Kidney capillary endothelial cell (primary cell): ENCODE measurements at regions not wholly inside any gene's neighbourhood (a gene's known extent, or its start where the extent isn't known, plus 50 kb on each side); places are given as distances from the start of the nearest gene placed in this dataset.
"Not testable (repeated sequence)": the region's sequence is repeated elsewhere in the genome, so short reads cannot be mapped to it uniquely, and the experiment has no call there.

Experiments
- DNase-seq: peaks from one replicate; pipeline ENCODE4 v3.0.0-alpha.2; 2018; ENCODE audit warnings: low spot score

DNA sequence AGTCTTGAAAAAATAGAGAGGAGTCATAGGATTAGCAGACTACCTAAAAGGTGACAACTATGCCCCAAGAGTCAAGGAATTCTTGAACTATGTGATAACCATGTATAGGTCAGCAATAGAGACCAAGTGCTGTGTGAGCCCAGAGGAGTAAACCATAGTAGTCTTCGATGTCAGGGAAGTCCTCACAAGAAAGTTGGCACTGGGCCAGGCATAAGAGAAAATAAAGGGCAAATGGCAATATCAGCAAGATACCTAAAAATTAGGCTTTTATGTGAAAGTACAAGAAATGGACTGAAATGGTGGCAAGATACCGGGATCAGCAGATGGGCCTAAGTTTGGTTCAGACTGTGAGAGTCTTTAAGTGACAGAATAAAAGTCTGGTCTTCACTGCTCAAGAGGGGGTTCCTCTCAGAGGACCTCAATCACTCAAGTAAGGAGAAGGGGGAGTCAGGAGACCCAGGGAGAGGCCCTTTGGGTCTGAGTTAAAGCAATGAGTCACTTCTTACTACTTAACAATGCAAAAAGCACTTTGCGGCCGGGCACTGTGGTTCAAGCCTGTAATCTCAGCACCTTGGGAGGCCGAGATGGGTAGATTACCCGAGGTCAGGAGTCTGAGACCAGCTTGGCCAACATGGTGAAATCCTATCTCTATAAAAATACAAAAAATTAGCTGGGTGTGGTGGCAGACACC lies 95.0 kb downstream of the TEX35 start:
- DNase-seq: no peak

DNA sequence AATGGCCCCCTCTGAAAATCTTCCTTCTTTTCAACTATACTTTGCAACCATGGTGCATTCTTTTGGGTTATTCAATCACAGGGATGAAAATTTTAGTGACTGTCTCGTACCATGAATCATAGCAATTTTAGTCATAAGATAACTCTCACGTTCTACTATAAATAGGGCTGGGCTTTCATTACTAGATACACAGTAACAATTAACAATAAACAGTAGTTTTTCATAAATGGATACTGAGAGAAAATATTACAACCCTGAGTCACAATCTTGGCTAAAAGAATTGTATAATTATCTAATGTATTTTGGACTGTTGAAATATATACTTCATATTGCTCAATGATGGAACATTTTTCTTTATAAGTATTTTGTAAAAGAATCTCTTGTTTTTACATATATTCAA lies 96.1 kb downstream of the TEX35 start:
- DNase-seq: peak; percentile 38

DNA sequence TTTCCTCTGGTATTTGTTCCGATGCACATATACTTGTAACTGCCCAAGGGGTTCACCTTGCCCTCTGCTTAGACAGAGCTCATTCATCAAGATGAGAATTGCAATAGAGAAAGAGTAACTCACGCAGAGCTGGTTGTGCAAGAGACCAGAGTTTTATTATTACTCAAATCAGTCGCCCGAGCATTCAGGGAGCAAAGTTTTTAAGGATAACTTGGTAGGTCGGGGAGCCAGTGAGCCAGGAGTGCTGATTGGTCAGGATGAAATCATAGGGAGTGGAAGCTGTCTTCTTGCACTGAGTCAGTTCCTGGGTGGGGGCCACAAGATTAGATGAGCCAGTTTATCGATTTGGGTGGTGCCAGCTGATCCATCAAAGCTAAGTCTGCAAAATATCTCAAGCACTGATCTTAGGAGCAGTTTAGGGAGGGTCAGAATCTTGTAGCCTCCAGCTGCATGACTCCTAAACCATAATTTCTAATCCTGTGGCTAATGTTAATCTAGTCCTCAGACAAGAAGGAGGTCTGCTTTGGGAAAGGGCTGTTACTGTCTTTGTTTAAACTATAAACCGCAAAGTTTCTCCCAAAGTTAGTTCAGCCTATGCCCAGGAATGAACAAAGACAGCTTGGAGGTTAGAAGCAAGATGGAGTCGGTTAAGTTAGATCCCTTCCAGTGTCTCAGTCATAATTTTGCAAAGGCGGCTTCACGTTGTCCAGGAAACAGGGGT lies 97.9 kb downstream of the TEX35 start:
- not testable (repeated sequence) for DNase-seq

DNA sequence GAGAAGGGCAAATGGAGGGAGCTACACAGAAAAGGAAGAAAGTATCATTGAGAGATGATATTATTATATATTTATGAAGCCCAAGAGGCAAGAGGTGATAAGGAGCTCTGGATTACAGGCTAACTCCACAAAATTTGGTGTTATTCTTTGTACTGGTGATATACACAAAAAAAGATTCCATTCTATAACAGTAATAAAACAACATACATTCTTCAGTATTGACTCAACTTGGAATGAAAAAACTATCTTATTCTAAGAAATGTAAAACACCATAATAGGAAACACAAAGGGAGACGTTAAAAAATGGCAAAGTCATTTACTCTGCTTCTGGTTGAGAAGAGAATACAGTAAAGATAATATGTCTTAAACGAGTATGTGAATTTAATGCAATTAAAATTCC lies 99.4 kb downstream of the TEX35 start:
- no peak for DNase-seq

DNA sequence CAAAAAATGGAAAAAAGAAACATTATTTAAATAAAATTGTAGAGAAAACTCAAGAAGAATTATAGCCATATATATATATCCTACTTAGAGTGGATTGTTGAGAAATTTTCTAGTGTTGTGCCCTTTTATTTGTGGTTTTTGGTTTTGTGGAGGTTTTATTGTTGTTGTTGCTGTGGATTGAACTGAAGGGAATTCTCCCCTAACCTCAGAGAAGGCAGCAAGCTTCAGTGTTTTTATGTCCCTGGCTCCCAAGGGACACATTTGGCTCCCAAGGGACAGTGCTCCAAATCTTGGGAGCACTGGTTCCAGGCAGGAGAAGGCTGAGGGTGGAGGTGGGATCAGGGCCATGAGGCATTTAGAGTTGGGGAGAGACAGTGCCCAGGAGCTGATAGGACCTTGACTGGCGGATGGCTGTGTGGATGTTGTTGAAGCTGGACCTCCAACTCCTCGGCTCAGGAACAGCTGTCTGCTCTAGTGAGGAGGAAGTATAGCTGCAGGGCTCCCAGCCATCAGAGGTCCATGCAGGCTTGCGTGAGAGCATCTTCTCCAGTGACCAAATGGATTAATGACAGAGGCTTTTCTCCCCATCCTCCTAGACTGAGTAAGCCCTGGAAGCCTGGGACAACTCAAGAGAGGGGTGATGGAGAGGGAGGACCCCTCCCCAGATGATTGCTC lies 100.5 kb downstream of the TEX35 start:
- DNase-seq: no peak

DNA sequence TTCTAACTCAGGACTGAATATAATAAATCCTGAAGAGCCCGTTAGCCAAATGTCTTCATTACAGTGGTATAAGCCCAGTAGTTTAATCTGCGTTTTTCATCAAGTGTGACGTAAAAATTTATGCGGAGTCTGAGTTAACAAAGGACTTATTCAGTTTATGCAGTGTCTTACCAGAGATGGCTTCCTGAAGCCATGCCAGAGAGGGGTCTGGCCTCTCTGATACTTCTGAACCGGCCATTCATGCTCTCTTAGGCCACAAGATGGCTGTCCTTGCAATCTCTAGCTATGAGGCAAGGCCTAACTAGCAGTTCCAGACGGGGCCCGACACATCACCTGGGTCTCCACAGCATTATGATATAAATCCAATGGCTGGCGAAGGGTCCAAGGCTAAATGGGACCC lies 101.4 kb downstream of the TEX35 start:
- DNase-seq: no peak

DNA sequence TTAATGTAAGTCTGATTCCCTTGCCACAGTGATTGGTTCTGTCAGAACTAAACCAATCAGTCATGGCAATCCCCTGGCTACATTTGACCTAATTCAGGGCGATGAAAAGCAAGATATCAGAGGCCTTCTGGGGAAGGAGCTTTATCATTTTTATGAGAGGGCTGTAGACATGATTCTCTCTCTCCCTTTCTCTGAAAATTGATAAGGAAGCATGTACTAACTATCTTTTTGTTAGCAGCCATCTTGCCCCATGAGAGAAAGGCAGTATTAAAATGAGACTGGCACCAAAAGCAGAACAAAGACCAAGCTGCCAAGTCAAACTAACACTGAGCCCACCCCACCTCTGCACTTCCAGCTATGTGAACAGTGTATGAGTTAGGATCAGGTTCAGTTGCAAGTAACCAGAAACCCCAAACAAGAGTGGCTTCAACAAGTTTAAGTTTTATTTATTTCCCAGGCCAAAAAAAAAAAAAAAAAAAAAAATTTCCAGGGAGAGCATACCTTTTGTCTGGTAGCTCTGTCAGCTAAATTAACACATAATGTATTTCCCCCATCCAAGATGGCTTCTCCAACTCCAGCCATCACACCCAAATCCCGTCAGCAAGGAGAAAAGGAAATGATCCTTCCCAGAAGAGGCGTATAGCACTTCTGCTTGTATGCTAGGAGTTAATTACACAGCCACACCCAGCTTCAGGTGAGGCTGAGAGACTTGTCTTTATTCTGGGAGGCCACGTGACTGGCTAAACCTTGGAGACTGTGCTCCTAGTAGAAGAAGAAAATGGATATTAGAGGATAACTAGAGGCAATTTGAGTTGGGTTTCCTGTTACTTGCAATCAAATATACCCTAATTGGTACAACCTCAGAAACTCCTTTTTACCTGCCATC lies 105.8 kb upstream of the RALGPS2 start:
- DNase-seq: no peak

DNA sequence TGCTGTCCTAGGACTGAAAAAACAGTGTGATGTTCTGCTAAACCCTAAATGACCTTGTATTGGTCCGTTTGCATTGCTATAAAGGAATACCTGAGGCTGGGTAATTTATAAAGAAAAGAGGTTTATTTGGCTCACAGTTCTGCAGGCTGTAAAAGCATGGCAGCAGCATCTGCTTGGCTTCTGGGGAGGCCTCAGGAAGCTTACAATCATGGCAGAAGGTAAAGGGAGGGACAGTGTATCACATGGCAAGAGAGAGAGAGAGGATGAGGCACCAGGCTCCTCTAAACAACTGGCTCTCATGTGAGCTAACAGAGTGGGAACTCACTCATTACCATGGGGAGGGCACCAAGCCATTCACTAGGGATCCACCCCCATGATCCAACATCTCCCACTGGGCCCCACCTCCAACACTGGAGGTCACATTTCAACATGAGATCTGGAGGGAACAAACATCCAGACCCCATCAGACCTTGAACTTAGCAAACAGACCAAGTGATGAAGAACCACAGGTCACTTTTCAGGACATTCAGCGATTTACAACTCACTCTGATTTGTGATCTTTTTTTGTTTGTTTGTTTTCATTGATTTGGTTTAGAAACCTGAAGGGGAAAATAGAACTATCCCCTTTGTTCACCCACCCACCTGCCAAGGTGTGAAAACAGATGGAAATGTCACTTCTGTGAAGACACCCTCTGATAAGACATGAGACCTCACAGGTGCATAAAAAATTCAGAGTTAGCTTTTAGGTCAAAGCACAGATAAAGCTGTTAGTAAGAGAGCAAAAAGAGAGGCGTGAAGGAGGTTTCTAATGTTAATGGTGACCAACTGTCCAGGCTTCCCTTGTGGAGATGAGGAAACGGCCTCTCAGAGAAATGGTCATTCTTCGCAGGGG lies 104.2 kb upstream of the RALGPS2 start:
- no peak for DNase-seq

DNA sequence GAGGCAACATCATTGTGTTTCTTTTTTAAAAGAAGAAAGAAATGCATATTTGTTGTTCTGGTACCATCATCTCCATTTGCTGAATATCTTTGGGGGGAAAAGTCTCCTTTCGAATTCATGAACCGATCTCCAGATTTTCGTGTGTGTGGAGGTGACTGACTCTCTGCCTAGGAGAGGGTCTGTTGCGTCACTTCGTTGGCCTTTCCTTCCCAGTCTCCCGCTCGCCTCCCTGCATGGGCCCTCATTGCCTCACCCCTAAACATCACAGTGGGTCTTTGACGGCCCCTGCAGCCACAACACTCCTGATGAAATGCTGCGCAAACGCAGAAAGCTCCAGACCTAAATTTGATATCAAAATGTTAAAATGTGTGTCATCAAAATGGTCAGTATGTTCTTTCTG lies 103.2 kb upstream of the RALGPS2 start:
- no peak for DNase-seq

DNA sequence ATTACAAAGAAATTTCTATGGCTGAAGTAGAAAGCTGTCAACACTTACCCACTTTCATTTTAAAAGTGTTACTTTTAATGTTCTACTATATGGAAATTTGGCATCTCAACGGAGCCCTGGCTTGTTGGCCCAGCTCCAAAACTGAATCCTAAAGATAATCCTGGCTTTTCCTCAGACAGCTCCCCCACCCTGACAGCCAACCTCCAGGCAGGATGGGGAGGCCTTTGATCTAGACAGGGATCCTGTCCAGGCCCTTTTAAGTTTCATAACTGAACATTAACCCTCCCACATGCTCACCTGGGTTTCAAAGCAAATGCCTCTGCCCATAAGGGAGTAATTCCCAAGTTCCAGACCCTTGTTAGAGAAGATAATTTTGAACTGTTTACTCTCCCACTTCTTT lies 99.3 kb upstream of the RALGPS2 start:
- no peak for DNase-seq

DNA sequence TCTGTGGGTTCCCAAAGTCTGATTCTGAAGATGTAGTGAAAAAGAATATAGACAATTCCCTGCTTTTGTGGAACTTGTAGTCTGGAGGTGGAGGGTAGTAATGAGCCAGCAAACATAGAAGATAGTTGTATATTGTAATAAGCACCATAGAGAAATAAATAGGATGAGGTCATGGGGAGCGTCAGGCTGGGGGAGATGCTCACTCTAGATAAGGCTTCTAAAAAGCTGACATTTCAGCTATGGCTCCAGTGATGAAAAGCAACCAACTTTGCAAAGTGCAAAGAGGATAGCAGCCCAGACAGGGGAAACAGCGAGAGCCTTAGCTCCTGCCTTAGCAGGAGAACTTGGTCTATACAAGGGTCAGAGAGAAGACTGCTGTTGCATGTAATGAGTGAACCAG lies 98.0 kb upstream of the RALGPS2 start:
- no peak for DNase-seq

DNA sequence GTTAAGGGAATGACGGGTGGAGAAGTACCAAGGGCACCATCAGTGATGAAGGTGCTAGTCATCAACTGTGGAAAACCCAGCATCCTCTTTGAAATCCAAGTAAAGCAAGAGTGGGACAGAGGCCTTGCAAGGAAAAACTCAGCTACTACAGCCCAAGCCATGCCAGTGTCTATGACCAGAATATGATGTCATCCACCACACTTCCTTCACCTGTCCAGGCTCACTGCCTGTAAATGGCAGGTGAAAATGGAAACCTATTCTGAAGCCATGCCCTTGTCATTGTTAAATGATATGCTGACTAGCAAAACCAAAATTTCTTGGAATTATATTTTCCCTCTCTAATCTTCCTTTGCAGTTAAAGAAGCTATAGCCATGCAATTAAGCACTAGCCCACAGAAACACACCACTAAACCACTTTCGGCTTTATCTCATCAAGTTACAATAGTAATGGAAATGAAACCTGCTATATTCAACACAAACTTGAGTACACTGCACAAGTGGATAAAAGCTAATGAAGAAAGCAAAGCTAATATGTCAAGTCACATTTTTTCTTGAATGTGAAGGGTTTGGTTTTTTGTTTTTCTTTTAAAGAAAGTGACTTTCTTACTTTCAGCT lies 96.3 kb upstream of the RALGPS2 start:
- DNase-seq: no peak

DNA sequence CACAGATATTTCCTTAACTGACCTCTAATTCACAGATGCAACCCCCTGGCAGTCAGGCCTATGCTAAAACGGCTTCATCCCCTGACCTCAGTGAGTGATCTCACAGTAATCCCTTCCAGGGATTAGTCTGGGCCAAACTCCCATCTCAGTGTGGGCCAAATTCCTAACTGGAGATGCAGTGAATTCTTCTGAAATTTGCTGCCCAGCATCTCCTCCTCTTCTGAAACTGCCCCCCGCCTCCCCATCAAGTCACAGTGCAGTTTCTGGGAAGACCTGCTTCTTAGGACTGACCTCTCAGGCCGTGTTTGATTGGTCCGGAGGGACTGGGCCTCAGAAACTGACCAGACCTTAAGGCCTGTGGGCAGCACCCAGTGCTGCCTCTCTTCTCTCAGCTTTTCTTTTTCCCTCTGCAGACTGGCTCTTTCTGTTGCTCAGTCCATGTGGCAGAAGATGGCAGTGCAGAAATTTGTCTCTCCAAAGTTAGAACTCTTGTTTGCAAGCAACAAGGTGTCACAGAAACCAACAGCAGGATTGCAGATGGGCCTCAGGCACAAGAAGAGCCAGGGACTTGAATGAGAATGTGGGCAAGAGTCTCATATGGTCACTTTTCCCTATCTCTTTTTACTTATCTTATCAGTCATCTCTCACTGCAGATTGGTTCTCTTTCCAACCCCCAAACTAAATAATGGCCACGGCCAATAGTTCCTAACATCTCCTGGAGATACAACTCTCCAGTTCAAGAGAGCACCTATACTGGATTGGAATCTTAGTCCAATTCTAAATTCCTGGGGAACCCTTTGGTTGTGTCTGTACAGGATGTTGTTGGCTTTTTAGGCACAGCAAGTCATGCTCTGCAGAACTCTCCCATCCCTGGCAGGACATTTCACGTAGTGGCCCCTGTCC lies 95.5 kb upstream of the RALGPS2 start:
- no peak for DNase-seq

DNA sequence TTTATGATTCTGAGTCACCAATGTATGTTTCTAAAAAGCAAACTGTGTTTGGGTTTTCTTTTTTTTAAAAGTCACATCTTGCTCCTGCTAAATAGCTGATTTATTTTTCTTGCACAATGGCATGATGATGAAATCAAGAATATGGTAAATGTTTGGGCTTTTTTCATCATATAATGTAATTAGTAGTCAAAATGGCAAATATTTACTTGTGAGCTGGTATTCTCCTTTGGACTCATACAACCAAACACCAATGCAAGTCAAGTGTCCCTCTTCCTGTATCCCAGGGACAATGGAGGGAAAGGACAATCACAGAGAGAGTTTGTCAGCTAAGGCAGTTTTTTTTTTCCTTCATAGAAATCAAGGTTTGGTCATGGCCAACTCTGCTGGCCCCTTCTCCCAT lies 94.6 kb upstream of the RALGPS2 start:
- no peak for DNase-seq

DNA sequence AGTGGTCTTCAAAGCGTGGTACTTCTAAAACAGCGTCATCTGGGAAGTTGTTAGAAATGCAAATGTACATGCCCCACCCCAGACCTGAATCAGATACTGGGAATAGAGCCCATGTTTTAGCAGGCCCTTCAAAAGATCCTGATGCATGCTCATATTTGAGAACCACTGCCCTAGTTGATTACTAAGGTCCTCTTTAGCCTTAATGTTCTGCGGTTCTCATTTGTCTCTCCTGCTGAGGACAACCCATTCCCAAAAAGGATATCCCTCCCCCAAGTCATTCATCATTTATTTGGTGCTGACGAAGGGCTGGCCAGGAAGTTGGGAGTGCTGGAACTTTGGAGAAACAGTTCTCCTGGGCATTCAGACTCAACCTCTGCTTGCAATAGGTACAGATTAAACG lies 92.4 kb upstream of the RALGPS2 start:
- no peak for DNase-seq

DNA sequence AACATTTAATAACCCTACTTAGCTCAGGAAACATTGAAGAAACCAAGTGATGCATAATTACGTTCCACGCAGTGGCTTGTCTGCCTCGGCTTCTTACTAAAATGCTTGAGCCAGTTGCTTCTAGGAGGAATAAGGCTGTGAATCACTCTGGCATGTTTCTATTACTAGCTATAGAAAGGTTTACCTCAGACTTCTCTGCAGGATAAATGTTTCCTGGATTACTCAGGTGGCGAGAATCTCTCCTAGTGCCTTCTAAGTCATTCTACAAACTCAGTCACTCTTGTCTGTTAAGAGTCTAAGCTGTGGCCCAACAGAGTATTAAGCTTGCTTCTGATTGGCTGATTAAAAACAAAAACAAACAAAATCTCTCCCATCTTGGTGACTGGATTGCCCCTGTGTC lies 92.0 kb upstream of the RALGPS2 start:
- DNase-seq: peak; percentile 42

DNA sequence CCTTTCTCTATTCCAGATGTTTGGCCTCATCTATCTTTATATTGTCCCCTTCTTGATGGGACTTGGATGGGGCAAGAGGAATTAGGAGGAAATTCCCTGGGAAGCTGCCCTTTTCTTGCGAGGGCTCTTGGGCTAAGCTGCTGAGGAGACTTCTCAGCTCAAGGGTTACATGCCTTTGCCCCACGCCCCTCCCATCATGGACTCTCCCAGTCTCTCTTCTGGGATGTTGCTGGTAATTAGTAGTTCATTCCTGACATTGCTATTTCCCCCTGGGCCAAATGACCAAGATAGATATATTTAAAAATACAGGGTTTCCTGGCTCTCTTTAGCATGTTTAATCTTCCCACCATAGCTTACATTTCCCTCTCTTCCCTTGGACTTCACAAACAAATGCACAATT lies 90.6 kb upstream of the RALGPS2 start:
- no peak for DNase-seq

DNA sequence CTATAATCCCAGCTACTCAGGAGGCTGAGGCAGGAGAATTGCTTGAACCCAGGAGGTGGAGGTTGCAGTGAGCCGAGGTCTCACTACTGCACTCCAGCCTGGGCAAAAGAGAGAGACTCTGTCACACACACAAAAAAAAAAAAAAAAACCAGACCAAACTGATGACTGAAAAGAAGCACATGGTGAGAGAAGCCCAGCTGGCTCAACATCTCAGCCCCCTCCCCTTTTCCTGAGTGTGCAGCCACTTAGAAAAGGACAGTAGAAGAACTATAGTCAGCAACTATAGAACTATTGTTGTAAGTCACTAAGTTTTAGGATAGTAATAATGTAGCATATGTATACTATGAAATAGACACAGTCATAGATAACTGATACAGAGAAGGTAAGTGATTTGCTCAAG lies 87.2 kb upstream of the RALGPS2 start:
- no peak for DNase-seq

DNA sequence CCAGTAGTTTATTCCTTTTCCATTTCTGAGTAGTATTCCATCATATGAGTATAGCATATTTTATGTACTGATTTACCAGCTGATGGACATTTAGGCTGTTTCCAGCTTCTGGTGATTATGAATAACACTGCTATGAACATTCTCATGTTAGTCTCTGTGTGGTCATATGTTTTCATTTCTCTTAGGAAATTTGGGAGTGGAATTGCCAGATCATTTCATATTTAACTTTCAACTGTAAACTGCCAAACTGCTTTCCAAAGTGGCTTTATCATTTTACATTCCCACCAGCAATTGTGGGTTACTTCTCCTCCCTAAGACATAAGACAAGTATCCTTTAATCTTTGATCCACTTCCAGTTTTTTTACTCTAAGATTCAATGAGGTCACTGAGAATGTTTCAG lies 85.7 kb upstream of the RALGPS2 start:
- no peak for DNase-seq

DNA sequence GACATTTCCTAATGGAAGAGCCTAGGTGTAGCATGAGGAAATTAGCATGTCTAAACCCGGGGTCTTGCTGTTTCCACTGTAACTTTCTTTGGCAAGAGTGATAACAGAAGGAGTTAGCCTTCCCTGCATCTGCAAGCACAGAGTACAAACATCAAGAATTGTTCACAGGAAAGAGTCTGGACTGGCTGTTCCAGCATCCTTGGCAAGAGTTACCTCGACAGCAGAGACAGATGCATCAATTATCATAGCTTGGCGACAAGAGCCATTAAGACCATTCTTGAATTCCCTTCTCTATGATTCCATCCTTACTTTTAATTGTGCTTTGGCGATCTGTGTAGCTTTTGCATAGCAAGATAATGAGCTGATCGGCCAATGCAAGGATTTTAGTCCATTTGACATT lies 82.8 kb upstream of the RALGPS2 start:
- DNase-seq: no peak
